ENCODE measurements at regions not wholly inside any gene's neighbourhood (a gene's known extent, or its start where the extent isn't known, plus 50 kb on each side); places are given as distances from the start of the nearest gene placed in this dataset.

GRCh38 chr12:61808856-61809255 is 451.3 kb upstream of the USP15 start:
- Histone ChIP-seq H2BK5ac (ENCODE audit: low read depth, low read length) (no peak overlapping the region), H3K4me2 (ENCODE audit: insufficient read depth in 1 of 2, low read depth in 2 of 2, low read length in 2 of 2) (no peak overlapping the region), H2BK20ac (ENCODE audit: low read length) (no peak overlapping the region), H3K36me3 (ENCODE audit: control insufficient read depth in 2 of 4, insufficient read depth in 4 of 4, low read length in 3 of 4) (no peaks in the 10 kb centered on the region; a peak in 1 of 8 replicates), H4K20me1 (replicated peaks in 1 of 2; ENCODE audit: control insufficient read depth in 1 of 2, insufficient read depth in 2 of 2, low read length in 2 of 2) (no peaks in the 10 kb centered on the region), H2BK120ac (replicated peaks; ENCODE audit: low read depth, low read length) (no peak overlapping the region), H3K4me3 (ENCODE audit: extremely low read depth in 1 of 4, insufficient read depth in 2 of 4, low read depth in 3 of 4, low read length in 4 of 4) (no peak overlapping the region), H3K23ac (ENCODE audit: insufficient read length) (no peak overlapping the region), H3K79me1 (ENCODE audit: low read depth, low read length) (no peaks in the 10 kb centered on the region), H4K5ac (ENCODE audit: insufficient read length, low read depth, low read length) (no peak overlapping the region), H2AFZ (ENCODE audit: low read length) (no peak overlapping the region), H2AK5ac (ENCODE audit: low read depth, low read length) (no peak overlapping the region), H3K27me3 (replicated peaks in 1 of 4; ENCODE audit: control insufficient read depth in 3 of 4, extremely low read depth in 1 of 4, insufficient read depth in 3 of 4, low read length in 3 of 4) (no peaks in the 10 kb centered on the region), H3K9me3 (ENCODE audit: insufficient read depth in 2 of 2, low read depth in 1 of 2, low read length in 1 of 2) (peaks cover 11 to 15% of the 10 kb centered on the region in 2 experiments), H3K4ac (replicated peaks; ENCODE audit: insufficient read length, low read depth, low read length) (no peak overlapping the region), H3K9ac (replicated peaks in 1 of 4; ENCODE audit: extremely low read depth in 1 of 4, low read depth in 3 of 4, low read length in 3 of 4) (no peak overlapping the region), H4K8ac (ENCODE audit: extremely low read depth, insufficient read depth, low read length) (no peak overlapping the region), H3K56ac (replicated peaks; ENCODE audit: insufficient read length, low read depth, low read length) (no peak overlapping the region), H2BK15ac (ENCODE audit: low read length) (no peak overlapping the region), H3K79me2 (ENCODE audit: control insufficient read depth in 1 of 2, insufficient read depth in 2 of 2, low read length in 2 of 2) (no peaks in the 10 kb centered on the region), H3K14ac (ENCODE audit: insufficient read length) (no peak overlapping the region), H3K18ac (ENCODE audit: extremely low read depth, low read length) (no peak overlapping the region), H3K4me1 (replicated peaks in 1 of 4; ENCODE audit: control insufficient read depth in 3 of 4, insufficient read depth in 4 of 4, low read length in 3 of 4) (no peaks in the 10 kb centered on the region), H4K91ac (replicated peaks; ENCODE audit: insufficient read length, low read length) (no peak overlapping the region), H3K27ac (ENCODE audit: low read depth, low read length) (no peak overlapping the region), H3K23me2 (ENCODE audit: low read depth, low read length) (no peaks in the 10 kb centered on the region), H2BK12ac (ENCODE audit: low read depth, low read length) (no peak overlapping the region)
- ChIA-PET CTCF (ENCODE audit: partially characterized antibody) (no interaction called here), POLR2A (ENCODE audit: partially characterized antibody) (no interaction called here)
- TF ChIP-seq KDM1A (IDR thresholded peaks at IDR 0.05; ENCODE audit: borderline replicate concordance, low read length) (no peak), ATF3 (IDR thresholded peaks at IDR 0.05; ENCODE audit: insufficient read depth, low read depth, low read length) (no peak), RAD21 (IDR thresholded peaks at IDR 0.05 in 1 of 2, conservative IDR thresholded peaks at IDR 0.05 in 1 of 2; ENCODE audit: low read depth in 2 of 2, low read length in 2 of 2) (no peak), NRF1 (IDR thresholded peaks at IDR 0.05; ENCODE audit: low read depth, low read length) (no peak), ZNF274 (IDR thresholded peaks at IDR 0.05; ENCODE audit: borderline replicate concordance, extremely low read depth, low read length) (no peak)
- no peak for FAIRE-seq
- DNase-seq (ENCODE audit: low read depth in 1 of 2, low spot score in 2 of 2): no peak
- 99% methylated on average over 4 of the region's 4 CpGs; no CpG with 5 or more reads in 1 of the 2 experiments for WGBS, 2 experiments (ENCODE audit: extremely low coverage in 1 of 2, insufficient coverage in 1 of 2, insufficient read length in 1 of 2, insufficient replicate concordance in 2 of 2, low coverage in 1 of 2, low lambda C conversion rate in 2 of 2, missing lambda C conversion rate in 1 of 2)
